B cell (primary cell): ENCODE measurements at regions not wholly inside any gene's neighbourhood (a gene's known extent, or its start where the extent isn't known, plus 50 kb on each side); places are given as distances from the start of the nearest gene placed in this dataset.

Experiments used
- ATAC-seq: fragments of 200-7000 bp; cut with Tn5 transposase; one replicate; pipeline ENCODE4 v1.10.0; 2021; ENCODE audit warnings: low read depth, mild to moderate bottlenecking, moderate number of reproducible peaks, moderate library complexity
- CTCF ChIA-PET: fragments of 350-600 bp; sonication (Branson Sonifier 250); formaldehyde crosslinking; loops from one replicate; lab custom pipeline; 2021; ENCODE audit warnings: antibody characterized with exemption, inconsistent platforms; lab: Charles Lee
- POLR2A ChIA-PET: fragments of 350-600 bp; sonication (Branson Sonifier 250); formaldehyde crosslinking; loops from one replicate; lab custom pipeline; 2021; ENCODE audit warnings: antibody characterized with exemption; lab: Charles Lee
- DNase-seq: peaks from one replicate; pipeline ENCODE4 v3.0.0; 2013
- H2AFZ ChIP-seq: 2 replicates; pipeline ENCODE4 v1.6.1; 2012; ENCODE audit warnings: mild to moderate bottlenecking, low read depth, low read length; ENCODE audit not compliant: insufficient read depth, poor library complexity, severe bottlenecking
- H3K27ac ChIP-seq, 2 donors: 1 replicate in 1 of 2; 2 replicates in 1 of 2; pipeline ENCODE4 v1.5.1; 2012 to 2013; ENCODE audit warnings: low read length in 2 of 2, mild to moderate bottlenecking in 2 of 2, moderate library complexity in 1 of 2
- H3K27me3 ChIP-seq, 4 experiments: fragments of 200-600 bp in 1 of 4; sonication (generic) in 1 of 4; replicated peaks in 1 of 4; 1 replicate in 2 of 4; 2 replicates in 2 of 4; pipeline versions ENCODE4 v1.6.1 to v1.7.0; 2013 to 2016; ENCODE audit warnings: low read length in 3 of 4, mild to moderate bottlenecking in 2 of 4, mixed read lengths in 1 of 4, moderate library complexity in 1 of 4; ENCODE audit not compliant: insufficient read depth in 4 of 4, control insufficient read depth in 3 of 4; ENCODE audit errors: control extremely low read depth in 1 of 4
- H3K36me3 ChIP-seq, 2 experiments: replicated peaks in 1 of 2; 1 replicate in 1 of 2; 2 replicates in 1 of 2; pipeline versions ENCODE4 v1.6.1 to v1.7.1; 2013; ENCODE audit warnings: low read length in 1 of 2; ENCODE audit not compliant: insufficient read depth in 2 of 2, control insufficient read depth in 1 of 2; ENCODE audit errors: control extremely low read depth in 1 of 2, extremely low read depth in 1 of 2
- H3K4me1 ChIP-seq, 2 donors: fragments of 200-600 bp in 1 of 2; sonication (generic) in 1 of 2; 1 replicate in 1 of 2; 2 replicates in 1 of 2; pipeline versions ENCODE4 v1.5.1 to v1.6.1; 2013 to 2017; ENCODE audit warnings: low read length in 2 of 2; ENCODE audit not compliant: control insufficient read depth in 2 of 2, insufficient read depth in 2 of 2
- H3K4me2 ChIP-seq: replicated peaks from 2 replicates; pipeline ENCODE3; 2012; ENCODE audit warnings: mild to moderate bottlenecking, low read depth, low read length; ENCODE audit not compliant: poor library complexity, severe bottlenecking
- H3K4me3 ChIP-seq, 5 experiments: fragments of 200-600 bp in 1 of 5; sonication (generic) in 1 of 5; 1 replicate in 3 of 5; 2 replicates in 2 of 5; pipeline versions ENCODE4 v1.5.1 to v1.7.0; 2011 to 2016; ENCODE audit warnings: low read length in 4 of 5, mild to moderate bottlenecking in 4 of 5, low read depth in 2 of 5, control low read depth in 1 of 5, moderate library complexity in 1 of 5; ENCODE audit not compliant: insufficient read depth in 1 of 5; ENCODE audit errors: control extremely low read depth in 1 of 5, extremely low read depth in 1 of 5
- H3K79me2 ChIP-seq: fragments of 200-600 bp; sonication (generic); one replicate; pipeline ENCODE4 v1.6.0; 2016; ENCODE audit warnings: low read length; ENCODE audit not compliant: control insufficient read depth, insufficient read depth
- H3K9ac ChIP-seq: fragments of 200-600 bp; sonication (generic); 2 replicates; pipeline ENCODE4 v1.6.1; 2017; ENCODE audit warnings: mild to moderate bottlenecking, low read length, moderate library complexity
- H3K9me3 ChIP-seq, 3 donors: one replicate each; pipeline versions ENCODE4 v1.6.1 to v1.7.1; 2013; ENCODE audit warnings: low read length in 2 of 3; ENCODE audit not compliant: control insufficient read depth in 2 of 3, insufficient read depth in 1 of 3; ENCODE audit errors: control extremely low read depth in 1 of 3
- H4K20me1 ChIP-seq: 2 replicates; pipeline ENCODE4 v1.6.0; 2012; ENCODE audit warnings: mild to moderate bottlenecking, low read length; ENCODE audit not compliant: insufficient read depth, control insufficient read depth, poor library complexity, severe bottlenecking
- H3K27ac Mint-ChIP-seq: one replicate; pipeline ENCODE4 v1.8.0; 2021; ENCODE audit warnings: mixed read lengths
- H3K27me3 Mint-ChIP-seq: one replicate; pipeline ENCODE4 v1.8.0; 2021; ENCODE audit warnings: mixed read lengths
- H3K4me1 Mint-ChIP-seq: one replicate; pipeline ENCODE4 v1.8.0; 2021; ENCODE audit warnings: mixed read lengths
- H3K4me3 Mint-ChIP-seq: one replicate; pipeline ENCODE4 v1.8.0; 2021; ENCODE audit warnings: mixed read lengths
- H3K9me3 Mint-ChIP-seq: one replicate; pipeline ENCODE4 v1.8.0; 2022; ENCODE audit warnings: mixed read lengths; ENCODE audit not compliant: insufficient read depth
- EZH2 ChIP-seq: IDR thresholded peaks from 2 replicates; pipeline ENCODE4 v1.6.1; 2012; ENCODE audit warnings: borderline replicate concordance, low read depth, mild to moderate bottlenecking, moderate library complexity, low read length; ENCODE audit not compliant: insufficient read depth, poor library complexity, severe bottlenecking
- WGBS: methylation state at CpG from one replicate; pipeline ENCODE4 v1.1.5; 2013; ENCODE audit warnings: missing lambda C conversion rate; ENCODE audit not compliant: insufficient coverage; 5-methylcytosine and 5-hydroxymethylcytosine counted together
- intact Hi-C: fragments of 100-400 bp; cut with micrococcal nuclease; formaldehyde crosslinking; loops from one replicate; pipeline ENCODE4 v1.10.0; 2022
- TF ChIP-seq, protein P1 (sequence below): fragments of 200-600 bp; IDR thresholded peaks from one replicate; pipeline ENCODE4 v1.8.0; 2022; ENCODE audit warnings: antibody characterized with exemption, mild to moderate bottlenecking

DNA sequence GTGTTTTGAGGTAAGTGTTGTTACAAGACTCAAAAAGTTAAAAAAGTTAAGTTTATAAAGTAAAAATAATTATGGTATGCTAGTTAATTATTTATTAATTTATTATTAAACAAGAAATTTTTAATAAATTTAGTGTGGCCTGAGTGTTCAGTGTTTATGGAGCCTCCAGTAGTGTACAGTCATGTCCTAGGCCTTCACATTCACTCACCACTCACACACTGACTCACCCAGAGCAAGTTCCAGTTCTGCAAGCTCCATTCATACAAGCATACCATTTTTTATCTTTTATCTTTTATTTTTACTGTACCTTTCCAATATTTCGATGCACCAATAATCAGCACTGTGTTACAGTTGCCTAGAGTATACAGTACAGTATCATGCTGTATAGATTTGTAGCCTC lies 381.2 kb upstream of the MGMT start:
- no peak overlapping the region for H3K4me3 ChIP-seq
- TF ChIP-seq EZH2 = no peak
- TF ChIP-seq, protein P1, sequence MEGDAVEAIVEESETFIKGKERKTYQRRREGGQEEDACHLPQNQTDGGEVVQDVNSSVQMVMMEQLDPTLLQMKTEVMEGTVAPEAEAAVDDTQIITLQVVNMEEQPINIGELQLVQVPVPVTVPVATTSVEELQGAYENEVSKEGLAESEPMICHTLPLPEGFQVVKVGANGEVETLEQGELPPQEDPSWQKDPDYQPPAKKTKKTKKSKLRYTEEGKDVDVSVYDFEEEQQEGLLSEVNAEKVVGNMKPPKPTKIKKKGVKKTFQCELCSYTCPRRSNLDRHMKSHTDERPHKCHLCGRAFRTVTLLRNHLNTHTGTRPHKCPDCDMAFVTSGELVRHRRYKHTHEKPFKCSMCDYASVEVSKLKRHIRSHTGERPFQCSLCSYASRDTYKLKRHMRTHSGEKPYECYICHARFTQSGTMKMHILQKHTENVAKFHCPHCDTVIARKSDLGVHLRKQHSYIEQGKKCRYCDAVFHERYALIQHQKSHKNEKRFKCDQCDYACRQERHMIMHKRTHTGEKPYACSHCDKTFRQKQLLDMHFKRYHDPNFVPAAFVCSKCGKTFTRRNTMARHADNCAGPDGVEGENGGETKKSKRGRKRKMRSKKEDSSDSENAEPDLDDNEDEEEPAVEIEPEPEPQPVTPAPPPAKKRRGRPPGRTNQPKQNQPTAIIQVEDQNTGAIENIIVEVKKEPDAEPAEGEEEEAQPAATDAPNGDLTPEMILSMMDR = no peak
- intact Hi-C loops = no loop called here
- CTCF ChIA-PET = no interaction called here
- no peak overlapping the region for H2AFZ ChIP-seq
- no peaks in the 10 kb centered on the region for H3K79me2 ChIP-seq
- no CpG with 5 or more reads among the region's 1 CpG for WGBS
- no peak overlapping the region for H3K4me2 ChIP-seq
- peaks cover 3% of the 10 kb centered on the region for H3K9me3 Mint-ChIP-seq
- ATAC-seq (no peak), DNase-seq (no peak)
- no peaks in the 10 kb centered on the region for H3K27me3 Mint-ChIP-seq
- no peak overlapping the region for H3K27ac Mint-ChIP-seq
- H3K27me3 ChIP-seq = no peaks in the 10 kb centered on the region
- no peak overlapping the region for H3K9ac ChIP-seq
- H4K20me1 ChIP-seq = no peaks in the 10 kb centered on the region
- H3K4me3 Mint-ChIP-seq = no peak overlapping the region
- POLR2A ChIA-PET = no interaction called here
- no peak overlapping the region for H3K27ac ChIP-seq
- H3K4me1 ChIP-seq = no peaks in the 10 kb centered on the region
- H3K4me1 Mint-ChIP-seq = no peaks in the 10 kb centered on the region
- no peaks in the 10 kb centered on the region for H3K36me3 ChIP-seq
- H3K9me3 ChIP-seq = no peaks in the 10 kb centered on the region

DNA sequence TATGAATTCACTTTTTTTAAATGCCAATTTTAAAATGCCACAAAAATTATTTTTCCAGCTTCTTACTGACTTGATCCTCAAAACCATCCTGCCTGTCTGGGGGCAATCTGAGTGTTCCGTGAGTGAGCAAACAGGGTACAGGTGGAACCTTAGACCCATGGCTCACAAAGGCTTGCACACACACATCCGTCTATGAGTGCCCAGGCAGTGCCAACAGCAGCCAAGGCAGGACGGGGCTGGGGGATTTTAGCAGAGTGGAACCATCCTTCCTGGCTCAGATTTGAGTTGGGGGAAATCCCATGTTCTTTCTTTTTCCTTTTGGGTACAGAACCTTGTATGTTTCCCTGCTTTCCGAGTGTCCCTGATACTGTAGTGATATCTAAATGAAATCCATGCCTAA lies 377.7 kb upstream of the MGMT start:
- H3K79me2 ChIP-seq = no peaks in the 10 kb centered on the region
- H2AFZ ChIP-seq = no peak overlapping the region
- no peak overlapping the region for H3K27ac Mint-ChIP-seq
- no peak overlapping the region for H3K4me3 Mint-ChIP-seq
- no peaks in the 10 kb centered on the region for H3K36me3 ChIP-seq
- WGBS = 86% methylated on average over 3 of the region's 4 CpGs
- no peak for DNase-seq
- H3K4me3 ChIP-seq = no peak overlapping the region
- H3K4me1 ChIP-seq = no peaks in the 10 kb centered on the region
- ChIA-PET CTCF (no interaction called here), POLR2A (no interaction called here)
- H3K27me3 Mint-ChIP-seq = no peaks in the 10 kb centered on the region
- peaks cover 3% of the 10 kb centered on the region for H3K9me3 Mint-ChIP-seq
- no peaks in the 10 kb centered on the region for H3K9me3 ChIP-seq
- H4K20me1 ChIP-seq = no peaks in the 10 kb centered on the region
- H3K4me2 ChIP-seq = no peak overlapping the region
- no peak for ATAC-seq
- H3K4me1 Mint-ChIP-seq = no peaks in the 10 kb centered on the region
- no peaks in the 10 kb centered on the region for H3K27me3 ChIP-seq
- no peak for TF ChIP-seq EZH2
- TF ChIP-seq, protein P1 = no peak
- H3K9ac ChIP-seq = no peak overlapping the region
- H3K27ac ChIP-seq = no peak overlapping the region
- intact Hi-C loops = no loop called here
